Kidney (tissue), 13 donors: ENCODE measurements at regions not wholly inside any gene's neighbourhood (a gene's known extent, or its start where the extent isn't known, plus 50 kb on each side); places are given as distances from the start of the nearest gene placed in this dataset.
"Not testable (repeated sequence)": the region's sequence is repeated elsewhere in the genome, so short reads cannot be mapped to it uniquely, and the experiment has no call there.

Source experiments
- DNase-seq, 5 donors: peaks; one replicate each; pipeline ENCODE4 v3.0.0-alpha.2; 2013 to 2020
- FAIRE-seq: peaks from 2 replicates; lab custom pipeline; 2012; peaks lifted over from hg19 to GRCh38; lab: Jason Lieb, UNC
- H3K27ac ChIP-seq, 2 donors: one replicate each; pipeline ENCODE4 v1.7.0; 2013; ENCODE audit warnings: low read depth in 2 of 2, low read length in 2 of 2, inconsistent platforms in 1 of 2
- H3K27me3 ChIP-seq: one replicate; pipeline ENCODE4 v1.7.1; 2013; ENCODE audit warnings: low read length, inconsistent platforms; ENCODE audit not compliant: control insufficient read depth, insufficient read depth
- H3K36me3 ChIP-seq, 3 donors: one replicate each; pipeline versions ENCODE4 v1.7.0 to v1.7.1; 2013; ENCODE audit warnings: low read length in 3 of 3, control low read depth in 1 of 3, inconsistent platforms in 1 of 3; ENCODE audit not compliant: insufficient read depth in 3 of 3, control insufficient read depth in 2 of 3
- H3K4me1 ChIP-seq, 3 donors: one replicate each; pipeline versions ENCODE4 v1.7.0 to v1.7.1; 2013; ENCODE audit warnings: low read length in 3 of 3, inconsistent platforms in 1 of 3, low read depth in 1 of 3; ENCODE audit not compliant: control insufficient read depth in 2 of 3, insufficient read depth in 2 of 3
- H3K4me3 ChIP-seq, 3 donors: one replicate each; pipeline versions ENCODE4 v1.7.0 to v1.8.1; 2013; ENCODE audit warnings: low read length in 3 of 3, control low read depth in 1 of 3, inconsistent platforms in 1 of 3
- H3K9ac ChIP-seq, 3 donors: one replicate each; pipeline versions ENCODE4 v1.7.0 to v1.7.1; 2013; ENCODE audit warnings: low read length in 3 of 3, control low read depth in 1 of 3, inconsistent platforms in 1 of 3
- H3K9me3 ChIP-seq, 3 donors: one replicate each; pipeline versions ENCODE4 v1.7.0 to v1.7.1; 2013; ENCODE audit warnings: low read length in 3 of 3, control low read depth in 1 of 3, inconsistent platforms in 1 of 3; ENCODE audit not compliant: control insufficient read depth in 2 of 3, insufficient read depth in 1 of 3
- intact Hi-C: fragments of 100-400 bp; cut with DNase I; formaldehyde crosslinking; loops from one replicate; pipeline ENCODE4 v1.11.1; 2022
- TF ChIP-seq, protein P1 (sequence below): IDR thresholded peaks from 3 replicates; pipeline ENCODE4 v1.5.1; 2012; ENCODE audit warnings: mild to moderate bottlenecking, moderate library complexity, borderline replicate concordance; ENCODE audit not compliant: insufficient read depth; ENCODE audit errors: extremely low read depth
- donor health status: control.
- donor health status: control.
- donor health status: control.
- donor health status: control.
- donor health status: control.
- donor health status: DM: yes; HTN: yes; CAD: no.
- donor health status: Normal renal cell carcinoma (clear cell type).

DNA sequence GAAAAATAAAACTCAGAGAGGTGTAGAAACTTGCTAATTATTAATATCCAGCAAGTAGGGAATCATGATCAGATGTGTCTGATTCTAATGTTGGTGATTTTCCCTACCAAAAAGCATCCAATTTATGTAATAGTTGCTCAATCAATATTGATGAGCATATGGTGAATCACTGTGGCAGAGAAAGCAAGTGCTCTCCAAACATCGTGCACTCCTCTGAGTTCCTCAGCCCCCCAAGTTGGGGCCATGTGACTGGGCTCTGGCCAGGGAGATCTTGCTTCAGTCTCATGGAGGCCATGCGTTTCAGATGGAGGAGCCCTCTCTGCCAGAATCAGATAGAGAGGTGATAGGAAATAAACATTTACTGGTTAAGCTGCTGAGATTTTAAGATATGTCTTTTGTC, 133.2 kb upstream of the LY86 start:
- no peaks in the 10 kb centered on the region for H3K27me3 ChIP-seq
- no peak overlapping the region for H3K9ac ChIP-seq
- intact Hi-C loops = no loop called here
- FAIRE-seq (no peak), DNase-seq (no peak)
- no peaks in the 10 kb centered on the region for H3K36me3 ChIP-seq
- H3K9me3 ChIP-seq = no peaks in the 10 kb centered on the region
- no peak overlapping the region for H3K4me3 ChIP-seq
- no peaks in the 10 kb centered on the region for H3K4me1 ChIP-seq
- TF ChIP-seq, protein P1, sequence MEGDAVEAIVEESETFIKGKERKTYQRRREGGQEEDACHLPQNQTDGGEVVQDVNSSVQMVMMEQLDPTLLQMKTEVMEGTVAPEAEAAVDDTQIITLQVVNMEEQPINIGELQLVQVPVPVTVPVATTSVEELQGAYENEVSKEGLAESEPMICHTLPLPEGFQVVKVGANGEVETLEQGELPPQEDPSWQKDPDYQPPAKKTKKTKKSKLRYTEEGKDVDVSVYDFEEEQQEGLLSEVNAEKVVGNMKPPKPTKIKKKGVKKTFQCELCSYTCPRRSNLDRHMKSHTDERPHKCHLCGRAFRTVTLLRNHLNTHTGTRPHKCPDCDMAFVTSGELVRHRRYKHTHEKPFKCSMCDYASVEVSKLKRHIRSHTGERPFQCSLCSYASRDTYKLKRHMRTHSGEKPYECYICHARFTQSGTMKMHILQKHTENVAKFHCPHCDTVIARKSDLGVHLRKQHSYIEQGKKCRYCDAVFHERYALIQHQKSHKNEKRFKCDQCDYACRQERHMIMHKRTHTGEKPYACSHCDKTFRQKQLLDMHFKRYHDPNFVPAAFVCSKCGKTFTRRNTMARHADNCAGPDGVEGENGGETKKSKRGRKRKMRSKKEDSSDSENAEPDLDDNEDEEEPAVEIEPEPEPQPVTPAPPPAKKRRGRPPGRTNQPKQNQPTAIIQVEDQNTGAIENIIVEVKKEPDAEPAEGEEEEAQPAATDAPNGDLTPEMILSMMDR = no peak
- no peak overlapping the region for H3K27ac ChIP-seq

DNA sequence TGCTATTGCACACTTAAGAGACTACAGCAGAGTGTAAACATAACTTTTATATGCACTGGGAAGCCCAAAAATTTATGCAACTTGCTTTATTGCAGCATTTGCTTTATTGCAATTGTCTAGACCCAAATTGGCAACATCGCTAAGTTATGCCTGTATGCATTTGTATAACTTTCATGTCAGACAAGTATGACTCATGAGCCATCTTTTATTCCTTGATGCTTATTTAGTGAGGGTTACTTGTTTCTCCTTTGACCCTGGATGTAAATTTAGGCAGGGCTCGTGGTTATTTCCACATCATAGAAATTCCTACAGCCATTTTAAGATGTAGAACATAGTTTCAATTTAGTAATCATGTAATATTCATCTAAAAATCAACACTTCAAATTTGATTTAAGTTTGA, 130.3 kb upstream of the LY86 start:
- DNase-seq (no peak), FAIRE-seq (no peak)

DNA sequence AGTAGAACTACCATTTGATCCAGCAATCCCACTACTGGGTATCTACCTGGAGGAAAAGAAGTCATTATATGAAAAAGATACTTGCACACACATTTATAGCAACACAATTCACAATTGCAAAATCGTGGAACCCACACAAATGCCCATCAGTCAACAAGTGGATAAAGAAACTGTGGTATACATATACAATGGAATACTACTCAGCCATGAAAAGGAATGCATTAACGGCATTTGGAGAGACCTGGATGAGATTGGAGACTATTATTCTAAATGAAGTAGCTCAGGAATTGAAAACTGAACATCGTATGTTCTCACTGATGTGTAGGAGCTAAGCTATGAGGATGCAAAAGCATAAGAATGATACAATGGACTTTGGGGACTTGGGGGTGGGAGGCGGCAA, 128.6 kb upstream of the LY86 start:
- FAIRE-seq, DNase-seq, intact Hi-C loops: not testable (repeated sequence)

More for the DNA sequence above, 130.3 kb upstream of the LY86 start:
- H3K9me3 ChIP-seq = no peaks in the 10 kb centered on the region
- intact Hi-C loops = no loop called here
- no peaks in the 10 kb centered on the region for H3K4me1 ChIP-seq
- H3K27me3 ChIP-seq = no peaks in the 10 kb centered on the region
- no peaks in the 10 kb centered on the region for H3K36me3 ChIP-seq
- H3K9ac ChIP-seq = no peak overlapping the region
- TF ChIP-seq, protein P1 = no peak
- H3K27ac ChIP-seq = no peak overlapping the region
- no peak overlapping the region for H3K4me3 ChIP-seq

DNA sequence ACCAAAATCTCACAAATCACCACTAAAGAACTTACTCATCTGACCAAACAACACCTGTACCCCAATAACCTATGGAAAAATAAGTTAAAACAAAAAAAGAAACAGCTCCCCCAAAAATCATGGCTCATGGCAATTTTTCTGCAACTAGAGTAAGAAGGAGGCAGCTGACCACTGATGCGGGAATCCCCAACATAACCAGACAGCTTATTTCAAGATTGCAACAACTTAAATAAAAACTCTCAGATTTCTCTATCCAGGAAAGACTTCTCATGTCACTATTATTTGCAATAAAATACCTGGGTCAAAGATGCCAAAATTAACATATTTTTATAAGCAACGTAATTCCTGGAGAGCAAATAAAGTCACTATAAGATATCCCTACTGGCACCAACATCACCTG, 128.1 kb upstream of the LY86 start:
- TF ChIP-seq, protein P1 = no peak
- DNase-seq (no peak), FAIRE-seq (no peak)
- no peaks in the 10 kb centered on the region for H3K4me1 ChIP-seq
- intact Hi-C loops = no loop called here
- no peak overlapping the region for H3K4me3 ChIP-seq
- no peaks in the 10 kb centered on the region for H3K9me3 ChIP-seq
- H3K27me3 ChIP-seq = no peaks in the 10 kb centered on the region
- no peak overlapping the region for H3K9ac ChIP-seq
- H3K36me3 ChIP-seq = no peaks in the 10 kb centered on the region
- no peak overlapping the region for H3K27ac ChIP-seq

More for the DNA sequence above, 128.6 kb upstream of the LY86 start:
- not testable (repeated sequence) for H3K27ac ChIP-seq, H3K27me3 ChIP-seq, H3K9ac ChIP-seq, H3K4me3 ChIP-seq, H3K36me3 ChIP-seq, H3K9me3 ChIP-seq, H3K4me1 ChIP-seq
